GM03348 (cell line): ENCODE measurements at regions not wholly inside any gene's neighbourhood (a gene's known extent, or its start where the extent isn't known, plus 50 kb on each side); places are given as distances from the start of the nearest gene placed in this dataset.
A peak's percentile ranks its signal among the peaks of the same experiment; 100 is the strongest.
"Not testable (repeated sequence)": the region's sequence is repeated elsewhere in the genome, so short reads cannot be mapped to it uniquely, and the experiment has no call there.

Experiments
- DNase-seq: peaks from one replicate; pipeline ENCODE4 v3.0.0; 2012; ENCODE audit warnings: low spot score

GRCh38 chr1:148386031-148386398 lies 97.1 kb downstream of the PPIAL4G start:
- not testable (repeated sequence) for DNase-seq

GRCh38 chr1:148385371-148386030 lies 97.6 kb downstream of the PPIAL4G start:
- DNase-seq: no peak

GRCh38 chr1:148383966-148384365 lies 99.1 kb downstream of the PPIAL4G start:
- DNase-seq: no peak

GRCh38 chr1:148379697-148380096 lies 103.4 kb downstream of the PPIAL4G start:
- no peak for DNase-seq

GRCh38 chr1:148379170-148379500 lies 104.0 kb downstream of the PPIAL4G start:
- no peak for DNase-seq

GRCh38 chr1:148377992-148378391 lies 105.1 kb downstream of the PPIAL4G start:
- DNase-seq: not testable (repeated sequence)

- not testable (repeated sequence) for DNase-seq
Observed at GRCh38 chr1:148377045-148377444, 106.1 kb downstream of the PPIAL4G start.

- no peak for DNase-seq
Observed at GRCh38 chr1:148374101-148374500, 109.0 kb downstream of the PPIAL4G start.

GRCh38 chr1:148373192-148373925 lies 109.7 kb downstream of the PPIAL4G start:
- no peak for DNase-seq

GRCh38 chr1:148372731-148373130 lies 110.4 kb downstream of the PPIAL4G start:
- DNase-seq: no peak

GRCh38 chr1:148372051-148372726 lies 110.9 kb downstream of the PPIAL4G start:
- not testable (repeated sequence) for DNase-seq

GRCh38 chr1:148371551-148371994 lies 111.5 kb downstream of the PPIAL4G start:
- DNase-seq: peak; percentile 72

- DNase-seq: not testable (repeated sequence)
Observed at GRCh38 chr1:148370661-148371060, 112.4 kb downstream of the PPIAL4G start.

GRCh38 chr1:148367596-148367995 lies 115.5 kb downstream of the PPIAL4G start:
- no peak for DNase-seq

GRCh38 chr1:148366136-148366753 lies 116.9 kb downstream of the PPIAL4G start:
- not testable (repeated sequence) for DNase-seq

- not testable (repeated sequence) for DNase-seq
Observed at GRCh38 chr1:148365151-148365550, 118.0 kb downstream of the PPIAL4G start.

- not testable (repeated sequence) for DNase-seq
Observed at GRCh38 chr1:148363979-148364378, 119.1 kb downstream of the PPIAL4G start.

- no peak for DNase-seq
Observed at GRCh38 chr1:148363439-148363810, 119.7 kb downstream of the PPIAL4G start.

GRCh38 chr1:148362626-148363438 lies 120.3 kb downstream of the PPIAL4G start:
- peak; percentile 23 for DNase-seq

- DNase-seq: no peak
Observed at GRCh38 chr1:148362216-148362611, 120.9 kb downstream of the PPIAL4G start.

- DNase-seq: not testable (repeated sequence)
Observed at GRCh38 chr1:148361427-148362215, 121.5 kb downstream of the PPIAL4G start.
